Stomach smooth muscle (tissue), 2 donors: ENCODE measurements at regions not wholly inside any gene's neighbourhood (a gene's known extent, or its start where the extent isn't known, plus 50 kb on each side); places are given as distances from the start of the nearest gene placed in this dataset.

ENCODE experiments used
- H3K27ac ChIP-seq: one replicate; pipeline ENCODE4 v1.7.0; 2013; ENCODE audit warnings: mild to moderate bottlenecking, low read length, inconsistent platforms
- H3K27me3 ChIP-seq, 2 donors: one replicate each; pipeline ENCODE4 v1.7.0; 2013; ENCODE audit warnings: low read length in 2 of 2; ENCODE audit not compliant: insufficient read depth in 2 of 2, control insufficient read depth in 1 of 2
- H3K36me3 ChIP-seq, 2 donors: one replicate each; pipeline ENCODE4 v1.7.0; 2013; ENCODE audit warnings: low read length in 2 of 2; ENCODE audit not compliant: control insufficient read depth in 2 of 2, insufficient read depth in 2 of 2
- H3K4me1 ChIP-seq: one replicate; pipeline ENCODE4 v1.7.0; 2013; ENCODE audit warnings: low read length; ENCODE audit not compliant: control insufficient read depth, insufficient read depth
- H3K4me3 ChIP-seq, 2 donors: one replicate each; pipeline ENCODE4 v1.7.0; 2013; ENCODE audit warnings: low read length in 2 of 2
- H3K9ac ChIP-seq, 2 donors: one replicate each; pipeline ENCODE4 v1.7.0; 2013; ENCODE audit warnings: low read length in 2 of 2, mild to moderate bottlenecking in 1 of 2
- H3K9me3 ChIP-seq, 2 donors: one replicate each; pipeline ENCODE4 v1.7.0; 2013; ENCODE audit warnings: low read length in 2 of 2; ENCODE audit not compliant: control insufficient read depth in 2 of 2
- donor health status: healthy.
- donor health status: Pancreatic carcinoma.

- Histone ChIP-seq H3K36me3 (no peaks in the 10 kb centered on the region), H3K4me3 (no peak overlapping the region), H3K4me1 (no peaks in the 10 kb centered on the region), H3K9me3 (peaks cover 0 to 2% of the 10 kb centered on the region in 2 donors), H3K27ac (no peak overlapping the region), H3K27me3 (peaks cover 0 to 4% of the 10 kb centered on the region in 2 donors), H3K9ac (no peak overlapping the region)
Measured at GRCh38 chr6:166877906-166878305, 78.4 kb downstream of the RNASET2 start.

DNA sequence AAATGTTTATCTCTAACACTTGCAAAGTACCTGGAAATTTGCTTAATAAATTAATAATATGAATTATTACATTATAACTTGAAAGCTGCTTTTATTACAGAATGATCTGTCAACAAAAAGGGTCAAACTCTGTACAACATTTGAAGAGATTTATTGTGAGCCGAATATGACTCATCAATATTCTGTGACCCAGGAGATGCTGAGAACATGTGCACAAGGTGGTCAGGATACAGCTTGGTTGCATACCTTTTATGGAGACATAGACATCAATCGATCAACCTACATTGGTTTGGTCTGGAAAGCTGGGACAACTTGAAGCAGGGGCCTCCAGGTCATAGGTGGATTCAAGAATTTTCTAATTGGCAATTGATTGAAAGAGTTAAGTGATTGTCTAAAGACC, 79.0 kb downstream of the RNASET2 start:
- Histone ChIP-seq H3K9ac (no peak overlapping the region), H3K4me1 (no peaks in the 10 kb centered on the region), H3K27me3 (peaks cover 0 to 4% of the 10 kb centered on the region in 2 donors), H3K27ac (no peak overlapping the region), H3K36me3 (no peaks in the 10 kb centered on the region), H3K4me3 (no peak overlapping the region), H3K9me3 (peaks cover 0 to 2% of the 10 kb centered on the region in 2 donors)

GRCh38 chr6:166872531-166873009, 83.8 kb downstream of the RNASET2 start:
- Histone ChIP-seq H3K36me3 (no peaks in the 10 kb centered on the region), H3K4me3 (no peak overlapping the region), H3K27me3 (peaks cover 0 to 4% of the 10 kb centered on the region in 2 donors), H3K27ac (no peak overlapping the region), H3K4me1 (no peaks in the 10 kb centered on the region), H3K9me3 (peaks cover 0 to 2% of the 10 kb centered on the region in 2 donors), H3K9ac (no peak overlapping the region)

- no peak overlapping the region for H3K9ac ChIP-seq
Measured at GRCh38 chr6:166870602-166871208, 85.6 kb downstream of the RNASET2 start.

GRCh38 chr6:166866839-166867637, 89.3 kb downstream of the RNASET2 start:
- Histone ChIP-seq H3K36me3 (no peaks in the 10 kb centered on the region), H3K4me3 (no peak overlapping the region), H3K9me3 (no peaks in the 10 kb centered on the region), H3K9ac (no peak overlapping the region), H3K27me3 (no peaks in the 10 kb centered on the region), H3K4me1 (peaks cover 7% of the 10 kb centered on the region), H3K27ac (no peak overlapping the region)

More at GRCh38 chr6:166870602-166871208, 85.6 kb downstream of the RNASET2 start:
- Histone ChIP-seq H3K36me3 (no peaks in the 10 kb centered on the region), H3K4me1 (no peaks in the 10 kb centered on the region), H3K9me3 (no peaks in the 10 kb centered on the region), H3K27ac (no peak overlapping the region), H3K27me3 (peaks cover 0 to 4% of the 10 kb centered on the region in 2 donors), H3K4me3 (no peak overlapping the region)

DNA sequence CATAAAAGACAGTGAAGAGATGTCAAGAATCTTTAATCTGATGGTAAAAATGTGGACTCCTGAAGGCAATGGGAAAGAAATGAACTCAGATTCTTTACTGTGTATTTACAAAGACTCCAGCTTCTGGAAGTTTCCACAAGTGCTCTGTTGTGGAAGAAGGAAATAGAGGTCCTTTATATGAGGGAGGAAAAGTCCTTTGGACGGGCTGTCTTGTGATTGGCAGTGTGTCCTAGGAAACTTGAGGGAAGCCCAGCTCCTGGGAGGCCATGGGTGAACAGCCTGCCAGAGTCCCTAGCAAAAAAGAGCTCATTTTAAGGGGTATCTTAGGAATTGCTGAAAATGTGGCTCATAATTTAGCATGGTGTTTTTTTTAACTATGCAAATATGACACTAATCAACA, 92.0 kb downstream of the RNASET2 start:
- Histone ChIP-seq H3K4me1 (peaks cover 12% of the 10 kb centered on the region), H3K9me3 (no peaks in the 10 kb centered on the region), H3K27me3 (peaks cover 0 to 2% of the 10 kb centered on the region in 2 donors), H3K9ac (no peak overlapping the region), H3K36me3 (no peaks in the 10 kb centered on the region), H3K27ac (no peak overlapping the region), H3K4me3 (no peak overlapping the region)

GRCh38 chr6:166862978-166863530, 93.3 kb downstream of the RNASET2 start:
- peak overlapping the region; percentile 70 to 71 for H3K9ac ChIP-seq
- H3K4me3 ChIP-seq, result peak overlapping the region; percentile 77 to 80
- H3K9me3 ChIP-seq, result no peaks in the 10 kb centered on the region
- H3K4me1 ChIP-seq, result peaks cover 12% of the 10 kb centered on the region
- H3K27ac ChIP-seq, result peak overlapping the region; percentile 6
- H3K27me3 ChIP-seq, result peaks cover 0 to 2% of the 10 kb centered on the region in 2 donors
- H3K36me3 ChIP-seq, result no peaks in the 10 kb centered on the region

- H3K9me3 ChIP-seq, result no peaks in the 10 kb centered on the region
- no peaks in the 10 kb centered on the region for H3K36me3 ChIP-seq
- H3K27me3 ChIP-seq, result peaks cover 0 to 2% of the 10 kb centered on the region in 2 donors
- H3K9ac ChIP-seq, result peak overlapping the region; percentile 70 to 71
- peak overlapping the region; percentile 77 to 80 for H3K4me3 ChIP-seq
- H3K4me1 ChIP-seq, result peaks cover 12% of the 10 kb centered on the region
- peak overlapping the region; percentile 6 for H3K27ac ChIP-seq
Measured at GRCh38 chr6:166862287-166862977, 93.9 kb downstream of the RNASET2 start.

- peak overlapping the region; percentile 77 to 80 for H3K4me3 ChIP-seq
- no peak overlapping the region for H3K27ac ChIP-seq
- no peaks in the 10 kb centered on the region for H3K36me3 ChIP-seq
- H3K4me1 ChIP-seq, result peaks cover 12% of the 10 kb centered on the region
- peak overlapping the region; percentile 42 to 70 for H3K9ac ChIP-seq
- no peaks in the 10 kb centered on the region for H3K9me3 ChIP-seq
- peaks cover 0 to 2% of the 10 kb centered on the region in 2 donors for H3K27me3 ChIP-seq
Measured at GRCh38 chr6:166861961-166862286, 94.4 kb downstream of the RNASET2 start.

- peak overlapping the region in 1 of 2 donors; percentile 80 for H3K4me3 ChIP-seq
- H3K9me3 ChIP-seq, result no peaks in the 10 kb centered on the region
- H3K36me3 ChIP-seq, result no peaks in the 10 kb centered on the region
- H3K9ac ChIP-seq, result no peak overlapping the region
- H3K27ac ChIP-seq, result no peak overlapping the region
- peaks cover 12% of the 10 kb centered on the region for H3K4me1 ChIP-seq
- H3K27me3 ChIP-seq, result peaks cover 0 to 2% of the 10 kb centered on the region in 2 donors
Measured at GRCh38 chr6:166861304-166861703, 95.0 kb downstream of the RNASET2 start.
